GM18505 (cell line): ENCODE measurements at regions not wholly inside any gene's neighbourhood (a gene's known extent, or its start where the extent isn't known, plus 50 kb on each side); places are given as distances from the start of the nearest gene placed in this dataset.

Source experiments
- ATAC-seq: cut with Tn5 transposase; IDR thresholded peaks from one replicate; pipeline ENCODE4 v1.9.1; 2021; ENCODE audit not compliant: unreplicated experiment
- POLR2A ChIP-seq: IDR thresholded peaks from 4 replicates; pipeline ENCODE4 v1.6.1; 2011; ENCODE audit warnings: borderline replicate concordance; ENCODE audit not compliant: insufficient read depth, insufficient read length; ENCODE audit errors: extremely low read depth

GRCh38 chr12:65653321-65653720, 171.0 kb upstream of the HMGA2 start:
- no peak for TF ChIP-seq POLR2A
- no peak for ATAC-seq

DNA sequence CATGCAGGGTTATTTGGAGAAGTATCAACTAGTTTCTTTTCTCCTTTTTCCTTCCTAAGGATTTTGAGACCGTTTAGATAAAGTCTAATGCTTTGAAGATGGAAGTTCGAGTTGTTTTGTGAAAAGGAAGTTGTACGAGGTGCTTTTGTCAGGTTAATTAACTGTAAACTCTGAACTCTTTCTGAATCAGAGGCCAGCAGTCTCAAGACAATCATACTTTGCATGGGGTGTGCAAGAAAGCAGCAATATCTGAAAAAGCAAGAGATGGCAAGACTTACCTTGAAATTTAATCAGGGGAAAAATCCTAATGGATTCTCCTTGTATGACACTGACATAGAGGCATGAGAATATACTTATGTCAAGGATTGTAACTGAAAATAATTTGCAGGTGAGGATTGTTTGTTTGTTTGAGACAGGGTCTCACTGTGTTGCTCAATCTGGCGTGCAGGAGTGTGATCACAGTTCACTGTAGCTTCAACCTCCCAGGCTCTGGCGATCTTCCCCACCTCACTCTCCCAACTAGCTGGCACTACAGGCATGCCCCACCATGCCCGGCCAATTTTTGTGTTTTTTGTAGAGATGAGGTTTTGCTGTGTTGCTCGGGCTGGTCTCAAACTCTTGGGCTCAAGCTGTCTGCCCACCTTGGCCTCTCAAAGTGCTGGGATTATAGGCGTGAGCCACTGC, 170.2 kb upstream of the HMGA2 start:
- TF ChIP-seq POLR2A, result no peak
- ATAC-seq, result no peak

- TF ChIP-seq POLR2A, result no peak
- no peak for ATAC-seq
These were observed 169.2 kb upstream of the HMGA2 start for GRCh38 chr12:65655074-65655493.

GRCh38 chr12:65656156-65656882, 168.0 kb upstream of the HMGA2 start:
- ATAC-seq, result no peak
- TF ChIP-seq POLR2A, result no peak

DNA sequence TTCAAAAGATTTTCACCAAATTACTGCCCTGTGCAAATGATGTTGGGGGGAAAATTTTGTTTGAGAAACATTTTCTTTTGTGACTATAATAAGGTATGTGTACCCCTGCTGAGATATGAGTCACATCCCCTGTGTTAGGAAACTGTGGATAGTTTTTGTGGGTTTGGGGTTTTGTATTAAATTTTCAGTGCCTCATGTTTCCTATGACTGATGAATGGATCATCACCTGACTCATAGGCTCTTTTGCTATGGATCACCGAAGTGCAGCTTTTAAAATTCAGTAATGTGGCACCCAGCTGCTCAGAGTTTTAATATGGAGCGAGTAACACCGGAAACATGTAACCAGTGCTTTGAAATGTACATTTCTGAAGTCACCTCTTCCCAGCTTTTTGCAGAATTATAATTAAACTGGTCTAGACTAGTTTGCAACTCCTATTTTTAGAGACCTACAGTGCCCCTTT, 167.4 kb upstream of the HMGA2 start:
- no peak for ATAC-seq
- no peak for TF ChIP-seq POLR2A

- TF ChIP-seq POLR2A, result no peak
- ATAC-seq, result no peak
These were observed 166.6 kb upstream of the HMGA2 start for GRCh38 chr12:65657635-65658034.

- no peak for TF ChIP-seq POLR2A
- ATAC-seq, result no peak
These were observed 165.9 kb upstream of the HMGA2 start for GRCh38 chr12:65658360-65658759.

GRCh38 chr12:65659681-65660080, 164.6 kb upstream of the HMGA2 start:
- TF ChIP-seq POLR2A, result no peak
- ATAC-seq, result no peak

DNA sequence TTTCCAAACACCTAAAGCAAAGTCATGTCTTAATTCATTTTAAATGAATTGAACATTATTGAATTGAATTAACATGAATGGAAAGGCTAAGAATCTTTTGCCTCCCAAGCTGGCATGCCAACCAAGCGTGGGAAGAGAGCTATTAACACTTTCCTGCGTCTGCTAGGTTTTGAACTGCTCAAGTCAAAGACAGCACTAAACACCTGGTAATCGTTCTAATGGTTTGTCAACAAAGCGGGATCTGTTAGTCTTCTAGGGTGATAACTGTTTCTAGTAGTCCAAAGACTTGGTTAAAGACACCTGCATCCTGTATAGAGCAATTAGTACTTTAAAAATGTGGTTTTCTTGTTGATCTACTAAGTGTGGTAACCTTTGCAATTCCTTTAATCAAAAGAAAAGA, 164.2 kb upstream of the HMGA2 start:
- TF ChIP-seq POLR2A, result no peak
- ATAC-seq, result no peak

GRCh38 chr12:65660836-65661235, 163.4 kb upstream of the HMGA2 start:
- no peak for ATAC-seq
- TF ChIP-seq POLR2A, result no peak

GRCh38 chr12:65662590-65662989, 161.7 kb upstream of the HMGA2 start:
- no peak for TF ChIP-seq POLR2A
- ATAC-seq, result no peak

- TF ChIP-seq POLR2A, result no peak
- ATAC-seq, result no peak
These were observed 161.2 kb upstream of the HMGA2 start for GRCh38 chr12:65663097-65663496.

GRCh38 chr12:65663648-65664047, 160.6 kb upstream of the HMGA2 start:
- no peak for ATAC-seq
- TF ChIP-seq POLR2A, result no peak

DNA sequence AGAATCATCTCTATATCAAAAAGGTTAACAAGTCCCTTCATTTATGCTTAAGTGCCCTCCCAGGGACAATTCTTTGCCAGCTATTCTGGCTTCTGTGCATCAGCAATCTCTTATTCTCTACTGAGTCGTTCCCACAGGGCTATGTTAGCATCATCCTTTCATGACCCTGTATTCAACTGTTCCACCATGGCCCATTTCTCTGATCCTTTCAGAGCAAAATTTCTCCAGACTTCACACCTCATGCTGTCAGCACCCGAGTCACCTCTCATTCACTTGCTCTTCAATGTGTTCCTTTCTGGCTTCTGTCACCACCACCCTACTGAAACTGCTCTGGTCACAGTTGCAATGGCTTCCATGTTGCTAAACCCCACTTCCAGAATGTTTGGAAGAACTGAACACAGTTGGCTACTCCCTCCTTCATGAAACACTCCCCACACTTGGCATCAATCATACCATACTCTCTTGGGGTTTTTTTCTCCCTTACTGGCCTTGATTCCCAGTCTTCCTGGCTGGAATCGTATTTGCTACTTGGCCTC, 159.5 kb upstream of the HMGA2 start:
- no peak for ATAC-seq
- no peak for TF ChIP-seq POLR2A
